Parathyroid adenoma (tissue), 2 donors: ENCODE measurements at regions not wholly inside any gene's neighbourhood (a gene's known extent, or its start where the extent isn't known, plus 50 kb on each side); places are given as distances from the start of the nearest gene placed in this dataset.

Experiments used
- H2AFZ ChIP-seq: fragments of 300-600 bp; sonication (generic); one replicate; pipeline ENCODE4 v1.7.0; 2017; ENCODE audit warnings: antibody characterized with exemption, mild to moderate bottlenecking
- H3K27ac ChIP-seq: fragments of 300-600 bp; sonication (generic); one replicate; pipeline ENCODE4 v1.7.0; 2017
- H3K27me3 ChIP-seq: fragments of 300-600 bp; sonication (generic); one replicate; pipeline ENCODE4 v1.7.0; 2017; ENCODE audit warnings: low read length; ENCODE audit not compliant: control insufficient read depth, insufficient read depth
- H3K36me3 ChIP-seq: fragments of 300-600 bp; sonication (generic); one replicate; pipeline ENCODE4 v1.7.0; 2017; ENCODE audit warnings: low read length; ENCODE audit not compliant: control insufficient read depth, insufficient read depth
- H3K4me1 ChIP-seq: fragments of 300-600 bp; sonication (generic); one replicate; pipeline ENCODE4 v1.7.0; 2017; ENCODE audit warnings: control low read depth
- H3K4me2 ChIP-seq: fragments of 300-600 bp; sonication (generic); one replicate; pipeline ENCODE4 v1.7.0; 2017; ENCODE audit warnings: low read length
- H3K4me3 ChIP-seq: fragments of 300-600 bp; sonication (generic); one replicate; pipeline ENCODE4 v1.7.0; 2017; ENCODE audit warnings: low read depth, low read length
- H3K79me2 ChIP-seq: fragments of 300-600 bp; sonication (generic); one replicate; pipeline ENCODE4 v1.7.0; 2017; ENCODE audit warnings: control low read depth
- H3K9ac ChIP-seq: fragments of 300-600 bp; sonication (generic); one replicate; pipeline ENCODE4 v1.7.0; 2017; ENCODE audit warnings: mild to moderate bottlenecking
- H3K9me3 ChIP-seq: fragments of 300-600 bp; sonication (generic); one replicate; pipeline ENCODE4 v1.7.0; 2017; ENCODE audit warnings: low read length; ENCODE audit not compliant: control insufficient read depth
- CTCF ChIP-seq: fragments of 300-600 bp; sonication (generic); IDR thresholded peaks from one replicate; pipeline ENCODE4 v1.7.0; 2017; ENCODE audit warnings: antibody characterized with exemption, mild to moderate bottlenecking
- donor health status: primary hyperparathyroidism.

- no peak for TF ChIP-seq CTCF
- no peaks in the 10 kb centered on the region for H3K9me3 ChIP-seq
- no peak overlapping the region for H3K4me3 ChIP-seq
- no peak overlapping the region for H3K27ac ChIP-seq
- no peak overlapping the region for H3K4me2 ChIP-seq
- no peaks in the 10 kb centered on the region for H3K27me3 ChIP-seq
- no peaks in the 10 kb centered on the region for H3K79me2 ChIP-seq
- H3K9ac ChIP-seq, result no peak overlapping the region
- no peaks in the 10 kb centered on the region for H3K36me3 ChIP-seq
- no peaks in the 10 kb centered on the region for H3K4me1 ChIP-seq
- no peak overlapping the region for H2AFZ ChIP-seq
Measured at GRCh38 chr22:49540084-49540912, 287.4 kb downstream of the BRD1 start.

- no peak overlapping the region for H3K27ac ChIP-seq
- no peak overlapping the region for H2AFZ ChIP-seq
- H3K9ac ChIP-seq, result no peak overlapping the region
- H3K4me1 ChIP-seq, result no peaks in the 10 kb centered on the region
- no peak overlapping the region for H3K4me2 ChIP-seq
- no peaks in the 10 kb centered on the region for H3K27me3 ChIP-seq
- TF ChIP-seq CTCF, result no peak
- H3K79me2 ChIP-seq, result no peaks in the 10 kb centered on the region
- H3K9me3 ChIP-seq, result no peaks in the 10 kb centered on the region
- H3K36me3 ChIP-seq, result no peaks in the 10 kb centered on the region
- H3K4me3 ChIP-seq, result no peak overlapping the region
Measured at GRCh38 chr22:49538006-49538405, 289.7 kb downstream of the BRD1 start.

GRCh38 chr22:49536571-49537131 is 291.0 kb downstream of the BRD1 start:
- no peaks in the 10 kb centered on the region for H3K36me3 ChIP-seq
- H3K9ac ChIP-seq, result no peak overlapping the region
- H3K4me1 ChIP-seq, result no peaks in the 10 kb centered on the region
- no peak overlapping the region for H3K4me3 ChIP-seq
- no peak overlapping the region for H3K4me2 ChIP-seq
- no peak overlapping the region for H3K27ac ChIP-seq
- H3K27me3 ChIP-seq, result no peaks in the 10 kb centered on the region
- H3K79me2 ChIP-seq, result no peaks in the 10 kb centered on the region
- no peaks in the 10 kb centered on the region for H3K9me3 ChIP-seq
- no peak overlapping the region for H2AFZ ChIP-seq
- TF ChIP-seq CTCF, result no peak

- H3K4me1 ChIP-seq, result no peaks in the 10 kb centered on the region
- no peak for TF ChIP-seq CTCF
Measured at GRCh38 chr22:49535527-49536125, 292.0 kb downstream of the BRD1 start.

More at GRCh38 chr22:49535527-49536125, 292.0 kb downstream of the BRD1 start:
- Histone ChIP-seq H3K4me3 (no peak overlapping the region), H3K79me2 (no peaks in the 10 kb centered on the region), H3K9me3 (no peaks in the 10 kb centered on the region), H3K4me2 (no peak overlapping the region), H3K9ac (no peak overlapping the region), H3K27me3 (no peaks in the 10 kb centered on the region), H3K36me3 (no peaks in the 10 kb centered on the region), H3K27ac (no peak overlapping the region), H2AFZ (no peak overlapping the region)
